ENCODE measurements at regions not wholly inside any gene's neighbourhood (a gene's known extent, or its start where the extent isn't known, plus 50 kb on each side); places are given as distances from the start of the nearest gene placed in this dataset.
A peak's percentile ranks its signal among the peaks of the same experiment; 100 is the strongest.

GRCh38 chr12:60498656-60499055 is 902.8 kb downstream of the SLC16A7 start:
- WGBS, 2 donors: 19 to 35% methylated on average over 1 of the region's 1 CpG
- intact Hi-C loops (cut with DNase I): no loop called here
- Histone ChIP-seq H3K36me3 (replicated peaks in 1 of 2; ENCODE audit: insufficient read depth in 1 of 2, low read depth in 2 of 2) (no peaks in the 10 kb centered on the region), H3K4me3 (no peak overlapping the region), H3K27ac (no peak overlapping the region), H3K27me3 (no peaks in the 10 kb centered on the region), H3K9me3 (no peaks in the 10 kb centered on the region), H3K4me1 (peaks cover 7% of the 10 kb centered on the region)
- no peak for DNase-seq
- TF ChIP-seq, protein P1, sequence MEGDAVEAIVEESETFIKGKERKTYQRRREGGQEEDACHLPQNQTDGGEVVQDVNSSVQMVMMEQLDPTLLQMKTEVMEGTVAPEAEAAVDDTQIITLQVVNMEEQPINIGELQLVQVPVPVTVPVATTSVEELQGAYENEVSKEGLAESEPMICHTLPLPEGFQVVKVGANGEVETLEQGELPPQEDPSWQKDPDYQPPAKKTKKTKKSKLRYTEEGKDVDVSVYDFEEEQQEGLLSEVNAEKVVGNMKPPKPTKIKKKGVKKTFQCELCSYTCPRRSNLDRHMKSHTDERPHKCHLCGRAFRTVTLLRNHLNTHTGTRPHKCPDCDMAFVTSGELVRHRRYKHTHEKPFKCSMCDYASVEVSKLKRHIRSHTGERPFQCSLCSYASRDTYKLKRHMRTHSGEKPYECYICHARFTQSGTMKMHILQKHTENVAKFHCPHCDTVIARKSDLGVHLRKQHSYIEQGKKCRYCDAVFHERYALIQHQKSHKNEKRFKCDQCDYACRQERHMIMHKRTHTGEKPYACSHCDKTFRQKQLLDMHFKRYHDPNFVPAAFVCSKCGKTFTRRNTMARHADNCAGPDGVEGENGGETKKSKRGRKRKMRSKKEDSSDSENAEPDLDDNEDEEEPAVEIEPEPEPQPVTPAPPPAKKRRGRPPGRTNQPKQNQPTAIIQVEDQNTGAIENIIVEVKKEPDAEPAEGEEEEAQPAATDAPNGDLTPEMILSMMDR (IDR thresholded peaks at IDR 0.05): no peak
- TF ChIP-seq POLR2A (IDR thresholded peaks at IDR 0.05): no peak
- ATAC-seq: no peak

DNA sequence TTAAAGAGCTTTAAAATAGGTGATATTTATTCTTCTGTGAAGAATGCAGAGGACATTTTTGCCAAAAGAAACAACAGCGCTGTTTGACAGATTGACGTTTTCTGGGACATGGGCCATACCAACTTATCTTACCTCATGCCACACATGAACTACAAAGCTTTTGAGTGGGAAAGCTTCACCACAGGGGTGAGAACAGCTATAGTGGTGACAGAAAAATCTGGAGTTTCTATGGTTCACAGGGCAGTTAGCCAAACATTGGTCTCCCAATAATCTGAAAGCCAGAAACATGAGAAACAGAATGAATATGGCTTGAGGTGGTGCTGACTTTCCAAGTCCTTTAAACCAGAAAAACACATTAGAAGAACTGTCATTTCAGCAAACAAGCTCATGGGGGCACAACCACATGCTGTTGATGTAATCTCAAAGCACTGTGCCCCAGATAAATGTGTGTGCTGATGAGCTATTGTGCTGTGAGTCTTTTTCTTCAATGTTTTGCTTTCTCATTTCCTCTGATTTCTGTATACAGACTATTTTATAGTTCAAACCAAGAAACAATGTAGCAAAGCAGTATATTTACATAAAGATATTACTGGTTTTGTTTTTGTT is 905.4 kb downstream of the SLC16A7 start:
- intact Hi-C loops (cut with DNase I): no loop called here
- H3K9me3 ChIP-seq: no peaks in the 10 kb centered on the region
- H3K27me3 ChIP-seq: no peaks in the 10 kb centered on the region
- TF ChIP-seq POLR2A (IDR thresholded peaks at IDR 0.05): no peak
- TF ChIP-seq, protein P1 (IDR thresholded peaks at IDR 0.05): no peak
- no peak overlapping the region for H3K27ac ChIP-seq
- 9 to 18% methylated on average over 2 of the region's 2 CpGs for WGBS, 2 donors
- H3K4me1 ChIP-seq: peaks cover 7% of the 10 kb centered on the region
- peak in 2 of 4 donors; percentile 12 to 18 for DNase-seq
- no peaks in the 10 kb centered on the region for H3K36me3 ChIP-seq (replicated peaks in 1 of 2; ENCODE audit: insufficient read depth in 1 of 2, low read depth in 2 of 2)
- H3K4me3 ChIP-seq: no peak overlapping the region
- ATAC-seq: peak; percentile 35

- no peak for DNase-seq
- no peak overlapping the region for H3K27ac ChIP-seq
- no peaks in the 10 kb centered on the region for H3K36me3 ChIP-seq (replicated peaks in 1 of 2; ENCODE audit: insufficient read depth in 1 of 2, low read depth in 2 of 2)
- no peak for ATAC-seq
- WGBS, 2 donors: 39 to 49% methylated on average over 5 of the region's 5 CpGs
- H3K4me3 ChIP-seq: no peak overlapping the region
- intact Hi-C loops (cut with DNase I): no loop called here
- H3K27me3 ChIP-seq: no peaks in the 10 kb centered on the region
- H3K9me3 ChIP-seq: no peaks in the 10 kb centered on the region
- H3K4me1 ChIP-seq: no peaks in the 10 kb centered on the region
- TF ChIP-seq, protein P1 (IDR thresholded peaks at IDR 0.05): no peak
- TF ChIP-seq POLR2A (IDR thresholded peaks at IDR 0.05): no peak
These were observed 927.0 kb downstream of the SLC16A7 start for GRCh38 chr12:60522684-60523400.

DNA sequence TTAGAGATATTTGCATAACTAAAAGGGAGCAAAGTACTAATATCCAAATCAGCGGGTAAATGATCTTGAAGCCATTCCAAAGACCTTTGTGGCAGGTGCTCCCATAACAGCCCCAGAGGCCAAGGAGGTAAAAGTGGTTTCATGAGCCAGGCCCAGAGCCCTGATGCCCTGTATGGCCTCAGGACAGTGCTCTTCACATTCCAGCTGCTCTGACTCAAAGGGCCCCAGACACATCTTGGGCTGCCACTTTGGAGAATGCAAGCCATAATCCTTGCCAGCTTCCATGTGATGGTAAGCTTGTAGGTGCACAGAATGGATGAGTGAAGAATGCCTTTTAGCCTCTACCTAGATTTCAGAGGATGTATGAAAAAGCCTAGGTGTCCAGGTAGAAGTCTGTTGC is 933.4 kb downstream of the SLC16A7 start:
- Histone ChIP-seq H3K4me3 (no peak overlapping the region), H3K9me3 (no peaks in the 10 kb centered on the region), H3K27ac (no peak overlapping the region), H3K36me3 (replicated peaks in 1 of 2; ENCODE audit: insufficient read depth in 1 of 2, low read depth in 2 of 2) (no peaks in the 10 kb centered on the region), H3K27me3 (no peaks in the 10 kb centered on the region), H3K4me1 (no peaks in the 10 kb centered on the region)
- TF ChIP-seq, protein P1 (IDR thresholded peaks at IDR 0.05): no peak
- no peak for TF ChIP-seq POLR2A (IDR thresholded peaks at IDR 0.05)
- ATAC-seq (no peak), DNase-seq (no peak)
- WGBS, 2 donors: 81 to 91% methylated on average over 1 of the region's 1 CpG
- intact Hi-C loops (cut with DNase I): no loop called here

- DNase-seq (no peak), ATAC-seq (no peak)
- no peaks in the 10 kb centered on the region for H3K36me3 ChIP-seq (replicated peaks in 1 of 2; ENCODE audit: insufficient read depth in 1 of 2, low read depth in 2 of 2)
- WGBS, 2 donors: 94 to 100% methylated on average over 1 of the region's 1 CpG
- H3K4me3 ChIP-seq: no peak overlapping the region
- intact Hi-C loops (cut with DNase I): no loop called here
- H3K27ac ChIP-seq: no peak overlapping the region
- H3K4me1 ChIP-seq: no peaks in the 10 kb centered on the region
- no peaks in the 10 kb centered on the region for H3K27me3 ChIP-seq
- TF ChIP-seq, protein P1 (IDR thresholded peaks at IDR 0.05): no peak
- no peak for TF ChIP-seq POLR2A (IDR thresholded peaks at IDR 0.05)
- H3K9me3 ChIP-seq: no peaks in the 10 kb centered on the region
These were observed 933.9 kb downstream of the SLC16A7 start for GRCh38 chr12:60529723-60530122.
